AG04449 (cell line): ENCODE measurements at regions not wholly inside any gene's neighbourhood (a gene's known extent, or its start where the extent isn't known, plus 50 kb on each side); places are given as distances from the start of the nearest gene placed in this dataset.

ENCODE experiments used
- CTCF ChIA-PET: fragments of 350-600 bp; formaldehyde crosslinking; extraction: SDS; loops from one replicate; lab custom pipeline; 2021; ENCODE audit warnings: antibody characterized with exemption; lab: Yijun Ruan, JAX
- POLR2A ChIA-PET: fragments of 400-600, 350-600 bp; formaldehyde crosslinking; extraction: SDS; loops from one replicate; lab custom pipeline; 2020; ENCODE audit warnings: antibody characterized with exemption, inconsistent platforms; lab: Yijun Ruan, JAX
- DNase-seq: peaks from one replicate; pipeline ENCODE4 v3.0.0-alpha.2; 2010; ENCODE audit warnings: low read depth, low spot score
- H3K4me3 ChIP-seq: 2 replicates; pipeline ENCODE4 v1.5.1; 2011; ENCODE audit warnings: low read depth, mild to moderate bottlenecking, control low read depth, low read length
- TF ChIP-seq, protein P1 (sequence below): IDR thresholded peaks from one replicate; pipeline ENCODE4 v1.5.1; 2011; ENCODE audit warnings: mild to moderate bottlenecking, moderate library complexity, low read length, control low read depth, inconsistent platforms; ENCODE audit not compliant: insufficient read depth; ENCODE audit errors: missing control alignments

GRCh38 chr2:62586981-62587380 is 81.0 kb upstream of the TMEM17 start:
- no peak overlapping the region for H3K4me3 ChIP-seq
- TF ChIP-seq, protein P1, sequence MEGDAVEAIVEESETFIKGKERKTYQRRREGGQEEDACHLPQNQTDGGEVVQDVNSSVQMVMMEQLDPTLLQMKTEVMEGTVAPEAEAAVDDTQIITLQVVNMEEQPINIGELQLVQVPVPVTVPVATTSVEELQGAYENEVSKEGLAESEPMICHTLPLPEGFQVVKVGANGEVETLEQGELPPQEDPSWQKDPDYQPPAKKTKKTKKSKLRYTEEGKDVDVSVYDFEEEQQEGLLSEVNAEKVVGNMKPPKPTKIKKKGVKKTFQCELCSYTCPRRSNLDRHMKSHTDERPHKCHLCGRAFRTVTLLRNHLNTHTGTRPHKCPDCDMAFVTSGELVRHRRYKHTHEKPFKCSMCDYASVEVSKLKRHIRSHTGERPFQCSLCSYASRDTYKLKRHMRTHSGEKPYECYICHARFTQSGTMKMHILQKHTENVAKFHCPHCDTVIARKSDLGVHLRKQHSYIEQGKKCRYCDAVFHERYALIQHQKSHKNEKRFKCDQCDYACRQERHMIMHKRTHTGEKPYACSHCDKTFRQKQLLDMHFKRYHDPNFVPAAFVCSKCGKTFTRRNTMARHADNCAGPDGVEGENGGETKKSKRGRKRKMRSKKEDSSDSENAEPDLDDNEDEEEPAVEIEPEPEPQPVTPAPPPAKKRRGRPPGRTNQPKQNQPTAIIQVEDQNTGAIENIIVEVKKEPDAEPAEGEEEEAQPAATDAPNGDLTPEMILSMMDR, result no peak
- POLR2A ChIA-PET, result interaction anchor here (0.7 to 0.9 kb wide), 2 partner anchors 9 to 1628 kb away, joined by 3 read pairs; no protein-coding TSS in a partner anchor
- DNase-seq, result peak; percentile 40
- CTCF ChIA-PET, result interaction anchor here (1.6 to 1.7 kb wide), 2 partner anchors 129 to 130 kb away, joined by 5 to 6 read pairs; no protein-coding TSS in a partner anchor

DNA sequence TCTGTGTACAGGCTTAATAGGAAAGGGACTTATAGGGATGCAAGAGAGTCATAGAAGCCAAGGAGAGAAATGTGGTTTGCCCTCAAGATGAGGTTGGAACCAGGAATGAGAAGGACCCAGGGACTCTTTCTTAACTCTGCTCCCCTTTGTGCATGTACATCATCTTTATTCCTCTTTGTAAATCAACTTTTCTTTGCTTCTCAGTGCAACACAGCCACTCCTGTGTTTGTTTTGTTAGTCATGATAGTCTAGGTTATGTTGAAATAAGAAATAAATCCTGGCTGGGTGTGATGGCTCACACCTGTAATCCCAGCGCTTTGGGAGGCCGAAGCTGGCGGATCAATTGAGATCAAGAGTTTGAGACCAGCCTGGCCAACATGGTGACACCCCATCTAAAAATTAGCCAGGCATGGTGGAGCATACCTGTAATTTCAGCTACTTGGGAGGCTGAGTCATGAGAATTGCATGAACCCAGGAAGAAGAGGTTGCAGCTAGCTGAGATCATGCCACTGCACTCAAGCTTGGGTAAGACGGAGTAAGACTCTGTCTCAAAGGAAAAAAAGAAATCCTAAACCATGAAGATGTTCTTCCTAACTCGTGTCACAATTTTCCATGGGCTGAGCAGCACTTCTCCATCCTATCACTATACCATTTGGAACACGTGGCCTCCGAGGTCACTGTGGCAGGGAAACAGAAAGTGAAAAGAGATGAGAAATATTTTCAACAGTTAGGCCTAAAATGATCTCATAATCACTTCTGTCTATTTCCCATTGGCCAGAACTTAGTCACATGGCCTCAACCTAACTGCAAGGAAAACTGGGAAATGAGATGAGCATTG is 73.0 kb upstream of the TMEM17 start:
- DNase-seq, result peak; percentile 37
- ChIA-PET POLR2A (no interaction called here), CTCF (no interaction called here)
- TF ChIP-seq, protein P1, result no peak
- no peak overlapping the region for H3K4me3 ChIP-seq

- DNase-seq, result peak; percentile 62
- no peak overlapping the region for H3K4me3 ChIP-seq
- ChIA-PET CTCF (no interaction called here), POLR2A (interaction anchor here (0.6 to 1.2 kb wide), 8 partner anchors 9 to 1263 kb away, joined by 3 to 7 read pairs (median 5); no protein-coding TSS in a partner anchor)
- TF ChIP-seq, protein P1, result no peak
These were observed 72.2 kb upstream of the TMEM17 start for GRCh38 chr2:62577994-62578781.

GRCh38 chr2:62576276-62576939 is 70.4 kb upstream of the TMEM17 start:
- TF ChIP-seq, protein P1, result no peak
- no peak overlapping the region for H3K4me3 ChIP-seq
- POLR2A ChIA-PET, result no interaction called here
- CTCF ChIA-PET, result interaction anchor here (1.5 to 1.9 kb wide), 3 partner anchors 119 to 210 kb away, joined by 3 to 6 read pairs (median 5); no protein-coding TSS in a partner anchor
- DNase-seq, result no peak

- ChIA-PET POLR2A (interaction anchor here (0.9 kb wide), 1 partner anchor 68 kb away, joined by 4 read pairs; the partner anchor contains the start of gene TMEM17), CTCF (interaction anchor here (1.8 kb wide), 1 partner anchor 117 kb away, joined by 6 read pairs; no protein-coding TSS in a partner anchor)
- TF ChIP-seq, protein P1, result no peak
- no peak for DNase-seq
- no peak overlapping the region for H3K4me3 ChIP-seq
These were observed 67.9 kb upstream of the TMEM17 start for GRCh38 chr2:62573936-62574335.
